ENCODE measurements at regions not wholly inside any gene's neighbourhood (a gene's known extent, or its start where the extent isn't known, plus 50 kb on each side); places are given as distances from the start of the nearest gene placed in this dataset.

- TF ChIP-seq POLR2A (IDR thresholded peaks at IDR 0.05), result no peak
- no peak for TF ChIP-seq CTCF (IDR thresholded peaks at IDR 0.05)
These were observed 562.1 kb downstream of the TBC1D22A start for GRCh38 chr22:47324435-47324990.

Measured in tibial nerve (tissue), 3 donors.